HUDEP-2 (cell line): ENCODE measurements at regions not wholly inside any gene's neighbourhood (a gene's known extent, or its start where the extent isn't known, plus 50 kb on each side); places are given as distances from the start of the nearest gene placed in this dataset.
A peak's percentile ranks its signal among the peaks of the same experiment; 100 is the strongest.
"Not testable (repeated sequence)": the region's sequence is repeated elsewhere in the genome, so short reads cannot be mapped to it uniquely, and the experiment has no call there.

ENCODE experiments used
- DNase-seq, 76 experiments: peaks; one replicate each; lab custom pipeline; 2025; ENCODE audit not compliant: unreplicated experiment in 76 of 76; lab: John Stamatoyannopoulos, UW

DNA sequence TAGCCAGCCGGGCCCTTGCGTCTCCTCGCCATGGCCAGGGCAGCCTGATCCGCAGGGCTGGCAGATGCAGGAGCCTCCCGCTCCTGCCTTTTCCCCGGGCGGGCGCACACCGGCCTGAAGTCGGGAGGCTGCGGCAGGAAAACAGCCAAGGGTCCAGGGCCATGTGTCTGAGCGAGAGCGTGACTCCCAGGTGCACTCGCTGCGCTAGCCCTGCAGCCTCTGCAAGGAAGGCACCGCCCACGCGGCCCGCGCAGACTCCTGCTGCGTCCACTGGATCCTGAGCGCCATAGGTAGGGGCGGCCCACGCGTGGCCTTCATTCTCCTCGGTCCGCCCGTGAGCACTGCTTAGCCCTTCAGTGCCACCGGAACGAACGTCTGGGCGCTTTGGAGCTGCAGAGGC lies 379.9 kb downstream of the TRAM1L1 start:
- no peak for DNase-seq

GRCh38 chr4:116702949-116703348 lies 382.4 kb downstream of the TRAM1L1 start:
- DNase-seq, result peak in 1 of 76 experiments; percentile 7

- no peak for DNase-seq
Observed at GRCh38 chr4:116688536-116688935, 396.8 kb downstream of the TRAM1L1 start.

DNA sequence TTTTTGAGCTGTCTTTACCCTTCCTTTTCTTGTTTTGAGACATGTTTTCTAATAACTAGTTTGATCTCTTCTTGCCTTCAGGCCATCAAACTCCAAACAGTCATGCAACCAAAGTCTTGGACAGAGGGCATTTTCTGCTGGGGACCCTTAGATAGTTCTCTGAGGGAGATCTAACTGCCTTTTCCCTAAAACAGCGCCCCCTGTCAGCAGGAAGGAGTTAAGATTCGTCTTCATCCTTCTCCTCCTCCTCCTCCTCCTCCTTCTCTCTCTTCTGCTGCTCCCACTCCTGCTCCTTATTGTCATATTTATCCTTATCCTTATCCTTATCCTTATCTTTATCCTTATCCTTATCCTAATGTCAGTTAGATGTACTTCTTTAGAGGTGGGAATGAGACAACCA lies 417.2 kb downstream of the TRAM1L1 start:
- no peak for DNase-seq

- peak in 13 of 76 experiments; percentile 0 to 36 (median 12) for DNase-seq
Observed at GRCh38 chr4:116665716-116666115, 419.7 kb downstream of the TRAM1L1 start.

DNA sequence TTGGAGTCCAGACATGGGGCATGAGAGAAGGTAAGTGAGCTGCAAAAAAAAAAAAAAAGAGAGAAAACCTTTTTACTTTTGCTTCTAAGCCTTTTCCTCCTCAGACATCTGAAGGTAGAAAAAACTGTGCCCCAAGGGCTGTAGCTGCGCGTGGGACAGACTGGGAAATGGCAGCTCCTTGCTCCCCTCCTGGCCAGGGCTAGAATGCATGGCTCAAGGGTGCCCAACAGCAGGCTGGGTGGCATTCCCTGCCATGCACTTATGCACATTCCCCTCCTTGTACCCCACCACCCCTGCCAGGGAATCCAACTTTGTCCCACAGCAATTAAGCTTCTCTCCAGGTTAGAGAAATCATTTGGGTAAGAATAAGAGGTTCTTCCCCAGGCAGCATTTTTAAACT lies 421.2 kb downstream of the TRAM1L1 start:
- peak in 1 of 76 experiments; percentile 7 for DNase-seq

- DNase-seq, result no peak
Observed at GRCh38 chr4:116639070-116639577, 446.3 kb downstream of the TRAM1L1 start.

DNA sequence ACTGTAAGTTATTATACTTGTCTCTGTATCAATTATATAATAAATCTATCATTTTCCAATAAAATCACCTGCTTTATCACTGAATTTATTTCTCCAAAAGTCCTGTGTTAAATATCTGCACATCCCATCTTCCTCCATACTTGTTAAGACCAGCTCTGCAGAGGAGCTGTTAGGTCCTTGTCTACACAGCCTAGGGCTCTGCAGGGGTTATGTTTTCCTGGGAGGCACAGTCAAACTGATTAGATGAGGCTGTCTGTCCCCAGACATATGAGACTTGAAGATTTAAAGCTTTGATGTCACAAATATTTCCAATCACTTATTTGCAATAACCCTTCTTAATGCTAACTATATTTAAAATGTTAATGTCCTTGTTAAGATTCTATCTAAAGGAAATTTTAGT lies 446.8 kb downstream of the TRAM1L1 start:
- DNase-seq, result no peak

DNA sequence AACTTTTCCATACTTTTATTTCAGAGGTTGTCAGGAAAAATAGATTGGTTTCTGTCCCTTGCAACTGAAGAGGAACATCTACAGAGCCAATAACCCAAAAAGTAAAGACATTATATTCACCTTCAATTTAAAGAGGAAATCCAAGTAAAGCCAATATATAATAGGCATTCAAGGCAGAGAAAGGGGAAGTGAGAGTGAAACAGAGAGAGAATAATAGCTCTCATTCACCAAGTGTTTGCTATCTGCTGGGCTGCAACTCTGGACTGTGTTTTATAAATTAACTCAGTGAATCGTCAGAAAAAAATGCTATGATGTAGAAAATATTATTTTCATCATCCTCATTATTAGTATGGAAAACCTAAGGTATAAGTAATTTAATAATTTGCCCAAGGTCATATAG lies 448.5 kb downstream of the TRAM1L1 start:
- DNase-seq, result no peak

GRCh38 chr4:116632269-116632668 lies 453.1 kb downstream of the TRAM1L1 start:
- no peak for DNase-seq

DNA sequence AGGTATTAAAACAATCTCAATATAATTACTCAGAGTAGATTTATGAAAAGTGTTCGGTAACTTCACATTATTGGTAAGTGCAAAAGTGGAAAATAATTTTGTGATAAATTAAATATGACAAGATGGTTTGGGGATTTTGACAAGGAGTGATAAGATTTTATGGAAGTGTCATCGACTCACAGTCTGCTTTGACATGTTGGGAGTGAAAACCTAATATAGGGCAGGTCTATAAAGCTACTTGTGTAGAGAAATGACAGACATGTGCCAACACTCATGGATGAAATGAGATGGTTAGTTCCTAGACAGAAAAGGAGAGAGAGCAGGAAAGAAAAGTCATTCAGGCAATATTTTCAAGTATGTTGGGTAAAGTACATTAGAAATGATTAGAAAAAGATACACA lies 456.8 kb downstream of the TRAM1L1 start:
- DNase-seq, result no peak

- DNase-seq, result no peak
Observed at GRCh38 chr4:116627545-116627944, 457.8 kb downstream of the TRAM1L1 start.

DNA sequence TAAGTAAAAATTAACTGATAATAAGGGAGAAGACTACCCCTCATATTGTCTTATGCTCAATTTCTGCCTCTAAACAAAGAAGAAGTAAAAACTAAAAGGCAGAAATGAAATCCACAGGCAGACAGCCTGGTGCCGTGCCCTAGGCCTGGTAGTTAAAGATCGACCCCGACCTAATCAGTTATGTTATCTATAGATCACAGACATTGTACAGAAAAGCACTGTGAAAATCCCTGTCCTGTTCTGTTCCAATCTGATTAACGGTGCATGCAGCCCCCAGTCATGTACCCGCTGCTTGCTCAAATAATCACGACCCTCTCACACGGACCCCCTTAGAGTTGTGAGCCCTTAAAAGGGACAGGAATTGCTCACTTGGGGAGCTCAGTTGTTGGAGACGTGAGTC lies 465.9 kb downstream of the TRAM1L1 start:
- DNase-seq, result not testable (repeated sequence)

- no peak for DNase-seq
Observed at GRCh38 chr4:116618638-116619037, 466.7 kb downstream of the TRAM1L1 start.

- no peak for DNase-seq
Observed at GRCh38 chr4:116603096-116603495, 482.3 kb downstream of the TRAM1L1 start.

GRCh38 chr4:116599859-116600258 lies 485.5 kb downstream of the TRAM1L1 start:
- DNase-seq, result peak in 10 of 76 experiments; percentile 0 to 23 (median 7)

DNA sequence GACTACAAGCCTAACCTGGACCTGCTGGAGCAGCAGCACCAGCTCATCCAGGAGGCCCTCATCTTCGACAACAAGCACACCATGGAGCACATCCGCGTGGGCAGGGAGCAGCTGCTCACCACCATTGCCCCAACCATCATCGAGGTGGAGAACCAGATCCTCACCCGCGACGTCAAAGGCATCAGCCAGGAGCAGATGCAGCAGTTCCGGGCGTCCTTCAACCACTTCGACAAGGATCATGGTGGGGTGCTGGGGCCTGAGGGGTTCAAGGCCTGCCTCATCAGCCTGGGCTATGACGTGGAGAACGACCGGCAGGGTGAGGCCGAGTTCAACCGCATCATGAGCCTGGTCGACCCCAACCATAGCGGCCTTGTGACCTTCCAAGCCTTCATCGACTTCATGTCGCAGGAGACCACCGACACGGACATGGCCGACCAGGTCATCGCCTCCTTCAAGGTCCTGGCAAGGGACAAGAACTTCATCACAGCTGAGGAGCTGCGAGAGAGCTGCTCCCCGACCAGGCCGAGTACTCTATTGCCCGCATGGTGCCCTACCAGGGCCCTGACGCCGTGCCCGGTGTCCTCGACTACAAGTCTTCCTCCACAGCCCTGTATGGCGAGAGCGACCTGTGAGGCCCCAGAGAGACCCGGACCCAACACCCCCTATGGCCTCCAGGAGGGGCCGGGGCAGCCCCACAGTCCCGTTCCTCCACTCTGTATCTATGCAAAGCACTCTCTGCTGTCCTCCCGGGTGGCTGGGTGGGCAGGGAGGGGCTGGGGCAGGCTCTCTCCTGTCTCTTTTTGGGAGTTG lies 486.2 kb downstream of the TRAM1L1 start:
- DNase-seq, result no peak

DNA sequence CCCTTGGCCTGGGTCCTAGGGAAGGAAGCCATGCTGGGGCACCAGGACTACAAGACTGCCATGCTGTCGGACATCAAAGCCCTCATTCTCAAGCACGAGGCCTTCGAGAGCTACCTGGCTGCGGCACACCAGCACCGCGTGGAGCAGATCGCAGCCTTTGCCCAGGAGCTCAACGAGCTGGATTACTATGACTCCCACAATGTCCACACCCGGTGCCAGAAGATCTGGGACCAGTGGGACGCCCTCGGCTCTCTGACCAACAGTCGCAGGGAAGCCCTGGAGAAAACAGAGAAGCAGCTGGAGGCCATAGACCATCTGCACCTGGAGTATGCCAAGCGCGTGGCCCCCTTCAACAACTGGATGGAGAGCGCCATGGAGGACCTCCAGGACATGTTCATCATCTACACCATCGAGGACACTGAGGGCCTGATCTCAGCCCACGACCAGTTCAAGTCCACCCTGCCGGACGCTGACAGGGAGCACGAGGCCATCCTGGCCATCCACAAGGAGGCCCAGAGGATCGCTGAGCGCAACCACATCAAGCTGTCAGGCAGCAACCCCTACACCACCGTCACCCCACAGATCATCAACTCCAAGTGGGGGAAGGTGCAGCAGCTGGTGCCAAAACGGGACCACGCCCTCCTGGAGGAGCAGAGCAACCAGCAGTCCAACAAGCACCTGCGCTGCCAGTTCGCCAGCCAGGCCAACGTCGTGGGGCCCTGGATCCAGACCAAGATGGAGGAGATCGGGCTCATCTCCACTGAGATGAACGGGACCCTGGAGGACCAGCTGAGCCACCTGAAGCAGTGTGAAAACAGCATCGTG lies 487.0 kb downstream of the TRAM1L1 start:
- no peak for DNase-seq

DNA sequence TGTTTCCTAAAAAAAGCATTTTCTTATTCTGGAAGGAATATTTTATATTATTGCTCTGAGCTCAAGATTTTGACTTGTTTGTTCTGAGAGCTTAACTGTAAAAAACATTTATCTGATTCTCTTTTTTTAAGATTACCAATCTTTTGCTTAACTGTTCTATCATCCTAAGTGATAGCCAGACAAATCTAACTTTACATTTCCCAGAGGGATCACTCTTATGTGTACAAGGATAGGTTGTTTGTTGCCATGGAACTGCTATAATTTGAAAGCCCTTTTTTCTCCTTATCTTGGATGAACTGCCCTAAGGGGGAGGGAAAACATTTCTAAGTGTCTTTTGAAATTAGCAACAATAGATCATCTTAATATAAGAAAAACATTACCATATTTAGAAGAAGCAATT lies 494.7 kb downstream of the TRAM1L1 start:
- no peak for DNase-seq

- DNase-seq, result no peak
Observed at GRCh38 chr4:116588783-116589182, 496.6 kb downstream of the TRAM1L1 start.

GRCh38 chr4:116585246-116585645 lies 500.1 kb downstream of the TRAM1L1 start:
- DNase-seq, result no peak

DNA sequence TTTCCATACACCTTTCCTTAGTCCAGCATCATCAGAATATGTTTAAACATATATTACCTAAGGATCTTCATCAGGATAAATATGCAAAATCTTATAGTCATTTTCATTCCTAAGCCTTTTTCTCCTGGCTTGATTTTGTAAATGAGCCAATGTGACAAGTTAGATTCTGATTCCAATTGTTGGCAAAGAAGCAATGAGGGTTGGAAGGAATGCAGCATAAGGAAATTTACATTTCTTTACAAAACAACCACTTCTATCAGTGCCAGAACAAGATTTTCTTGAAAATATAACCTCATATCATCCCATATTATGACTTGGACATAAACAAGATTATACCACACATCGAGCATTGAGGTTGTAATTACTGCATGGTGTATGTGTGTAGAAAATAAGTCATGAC lies 508.1 kb downstream of the TRAM1L1 start:
- DNase-seq, result no peak
